ENCODE measurements at regions not wholly inside any gene's neighbourhood (a gene's known extent, or its start where the extent isn't known, plus 50 kb on each side); places are given as distances from the start of the nearest gene placed in this dataset.

DNA sequence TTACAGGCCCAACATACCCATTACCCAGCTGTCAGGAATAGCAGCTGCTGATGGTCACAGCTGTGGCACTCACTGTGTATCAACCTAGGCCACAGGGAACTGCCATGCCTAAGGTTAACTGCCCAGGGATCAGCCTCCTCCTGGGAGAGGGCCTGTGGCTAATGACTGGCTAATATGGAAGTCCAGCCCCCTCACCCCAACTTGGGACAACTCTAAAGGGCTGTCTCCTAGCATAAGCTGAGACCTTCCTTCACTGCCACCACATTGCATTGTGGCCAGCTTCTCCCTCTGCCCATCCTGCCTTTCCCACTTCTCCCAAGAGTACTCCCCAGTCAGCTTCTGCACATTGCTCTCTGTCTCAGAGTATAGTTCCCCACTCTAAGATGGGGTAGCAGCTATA is 316.5 kb downstream of the SMAD2 start:
- TF ChIP-seq, protein P1, sequence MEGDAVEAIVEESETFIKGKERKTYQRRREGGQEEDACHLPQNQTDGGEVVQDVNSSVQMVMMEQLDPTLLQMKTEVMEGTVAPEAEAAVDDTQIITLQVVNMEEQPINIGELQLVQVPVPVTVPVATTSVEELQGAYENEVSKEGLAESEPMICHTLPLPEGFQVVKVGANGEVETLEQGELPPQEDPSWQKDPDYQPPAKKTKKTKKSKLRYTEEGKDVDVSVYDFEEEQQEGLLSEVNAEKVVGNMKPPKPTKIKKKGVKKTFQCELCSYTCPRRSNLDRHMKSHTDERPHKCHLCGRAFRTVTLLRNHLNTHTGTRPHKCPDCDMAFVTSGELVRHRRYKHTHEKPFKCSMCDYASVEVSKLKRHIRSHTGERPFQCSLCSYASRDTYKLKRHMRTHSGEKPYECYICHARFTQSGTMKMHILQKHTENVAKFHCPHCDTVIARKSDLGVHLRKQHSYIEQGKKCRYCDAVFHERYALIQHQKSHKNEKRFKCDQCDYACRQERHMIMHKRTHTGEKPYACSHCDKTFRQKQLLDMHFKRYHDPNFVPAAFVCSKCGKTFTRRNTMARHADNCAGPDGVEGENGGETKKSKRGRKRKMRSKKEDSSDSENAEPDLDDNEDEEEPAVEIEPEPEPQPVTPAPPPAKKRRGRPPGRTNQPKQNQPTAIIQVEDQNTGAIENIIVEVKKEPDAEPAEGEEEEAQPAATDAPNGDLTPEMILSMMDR (IDR thresholded peaks at IDR 0.05; ENCODE audit: extremely low read depth, insufficient read depth, missing control alignments): no peak
- in situ Hi-C loops (cut with MboI; ENCODE audit: low pct_unique_long_range_greater_than_20kb, low sequenced_read_pairs, unreplicated experiment): no loop called here
- DNase-seq (ENCODE audit: low spot score): no peak

DNA sequence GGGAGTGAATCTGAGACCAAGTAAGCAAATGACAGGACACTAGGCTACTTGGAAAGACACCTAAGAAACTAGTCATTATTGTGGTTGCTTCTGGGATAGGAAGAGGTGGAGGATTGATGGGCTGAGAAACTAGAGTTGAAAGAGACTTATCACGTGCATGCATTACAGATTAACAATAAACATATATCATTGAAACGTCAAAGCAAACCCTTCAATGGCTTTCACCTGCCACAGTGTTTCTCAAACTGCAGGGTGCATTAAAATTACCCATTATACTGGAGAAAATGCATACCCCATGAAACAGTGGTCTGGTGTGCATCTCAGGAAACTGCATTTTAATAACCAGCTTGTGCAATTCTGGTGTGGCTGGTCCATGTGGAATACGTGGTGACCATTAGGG is 318.8 kb downstream of the SMAD2 start:
- in situ Hi-C loops (cut with MboI; ENCODE audit: low pct_unique_long_range_greater_than_20kb, low sequenced_read_pairs, unreplicated experiment): no loop called here
- TF ChIP-seq, protein P1 (IDR thresholded peaks at IDR 0.05; ENCODE audit: extremely low read depth, insufficient read depth, missing control alignments): no peak
- DNase-seq (ENCODE audit: low spot score): no peak

DNA sequence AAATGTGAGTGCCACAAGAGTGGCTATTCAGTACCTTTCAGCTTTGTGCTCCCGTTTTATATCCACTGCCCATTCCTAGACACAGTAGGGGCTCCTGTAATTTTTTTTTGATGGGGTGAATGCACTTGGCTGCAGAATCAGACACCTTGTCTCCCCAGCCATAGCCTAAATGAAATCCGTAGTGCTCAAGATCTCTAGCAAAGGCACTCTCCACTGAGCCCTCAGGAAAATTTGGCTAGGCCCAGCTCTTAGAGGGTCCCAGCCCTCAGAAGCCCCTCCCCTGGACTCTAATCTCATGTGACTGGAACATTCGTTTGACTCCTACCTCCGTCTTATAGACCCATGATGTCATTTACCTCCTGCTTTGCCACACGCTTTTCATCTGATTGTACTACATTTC is 323.9 kb downstream of the SMAD2 start:
- no peak for DNase-seq (ENCODE audit: low spot score)
- in situ Hi-C loops (cut with MboI; ENCODE audit: low pct_unique_long_range_greater_than_20kb, low sequenced_read_pairs, unreplicated experiment): no loop called here
- TF ChIP-seq, protein P1 (IDR thresholded peaks at IDR 0.05; ENCODE audit: extremely low read depth, insufficient read depth, missing control alignments): no peak

DNA sequence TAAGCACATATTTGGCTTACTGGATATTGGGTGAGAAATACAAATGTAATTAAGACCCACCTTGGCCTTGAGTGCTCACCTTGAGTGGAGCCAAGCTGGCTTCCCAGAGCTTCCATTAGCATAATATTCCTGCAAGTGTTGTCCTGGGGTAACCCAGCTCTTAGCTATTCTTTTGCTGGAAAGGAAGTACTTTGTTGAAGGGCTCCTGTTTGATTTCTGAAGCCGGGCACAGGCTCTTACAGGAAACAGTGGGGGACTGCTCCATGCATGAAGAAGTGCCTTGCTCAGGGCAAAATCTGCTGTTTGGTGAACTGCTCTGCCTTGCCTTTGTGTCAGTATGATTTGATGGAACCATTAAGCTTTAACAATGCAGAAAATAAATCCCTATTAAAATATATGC is 325.4 kb downstream of the SMAD2 start:
- in situ Hi-C loops (cut with MboI; ENCODE audit: low pct_unique_long_range_greater_than_20kb, low sequenced_read_pairs, unreplicated experiment): no loop called here
- TF ChIP-seq, protein P1 (IDR thresholded peaks at IDR 0.05; ENCODE audit: extremely low read depth, insufficient read depth, missing control alignments): no peak
- no peak for DNase-seq (ENCODE audit: low spot score)

DNA sequence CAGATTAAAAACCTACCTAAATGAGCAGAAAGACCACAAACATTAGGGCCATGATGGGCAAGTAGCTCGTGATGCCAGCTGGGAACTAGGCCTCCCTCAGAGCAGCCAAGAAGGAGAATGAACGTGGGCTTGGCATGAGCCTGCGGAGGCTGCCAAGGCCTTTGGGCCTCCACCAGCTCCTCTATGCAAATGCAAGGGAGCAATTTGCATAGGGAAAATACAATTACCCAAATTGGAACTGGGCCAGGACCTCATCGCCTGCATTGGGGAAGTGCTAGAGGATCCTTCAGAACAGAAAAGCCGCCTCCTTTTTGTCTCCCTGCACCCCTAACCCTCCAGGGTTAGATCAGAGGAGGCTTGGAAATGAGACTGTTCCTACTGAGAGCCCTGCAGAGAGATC is 326.4 kb downstream of the SMAD2 start:
- TF ChIP-seq, protein P1 (IDR thresholded peaks at IDR 0.05; ENCODE audit: extremely low read depth, insufficient read depth, missing control alignments): no peak

DNA sequence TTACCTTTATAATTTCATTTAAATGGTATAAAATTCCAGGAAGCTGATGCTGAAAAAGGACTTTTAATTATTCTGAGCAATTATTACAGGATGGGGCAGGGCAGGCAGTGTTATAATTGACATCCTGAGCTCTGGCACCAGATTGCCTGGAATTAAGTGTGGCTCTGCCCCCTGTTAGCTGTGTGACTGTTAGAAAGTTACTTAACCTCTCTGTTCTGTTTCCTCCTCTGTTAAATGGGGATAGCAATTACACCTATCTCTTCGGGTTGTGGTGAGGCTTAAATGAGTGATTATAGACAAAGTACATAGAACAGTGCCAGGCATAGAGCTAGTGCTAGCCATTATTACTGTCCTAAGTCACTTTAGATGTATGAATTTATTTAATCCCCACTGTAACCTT is 327.3 kb downstream of the SMAD2 start:
- TF ChIP-seq, protein P1 (IDR thresholded peaks at IDR 0.05; ENCODE audit: extremely low read depth, insufficient read depth, missing control alignments): no peak
- in situ Hi-C loops (cut with MboI; ENCODE audit: low pct_unique_long_range_greater_than_20kb, low sequenced_read_pairs, unreplicated experiment): no loop called here
- DNase-seq (ENCODE audit: low spot score): no peak

More for the DNA sequence above, 326.4 kb downstream of the SMAD2 start:
- in situ Hi-C loops (cut with MboI; ENCODE audit: low pct_unique_long_range_greater_than_20kb, low sequenced_read_pairs, unreplicated experiment): no loop called here
- no peak for DNase-seq (ENCODE audit: low spot score)
